ENCODE measurements at regions not wholly inside any gene's neighbourhood (a gene's known extent, or its start where the extent isn't known, plus 50 kb on each side); places are given as distances from the start of the nearest gene placed in this dataset.

DNA sequence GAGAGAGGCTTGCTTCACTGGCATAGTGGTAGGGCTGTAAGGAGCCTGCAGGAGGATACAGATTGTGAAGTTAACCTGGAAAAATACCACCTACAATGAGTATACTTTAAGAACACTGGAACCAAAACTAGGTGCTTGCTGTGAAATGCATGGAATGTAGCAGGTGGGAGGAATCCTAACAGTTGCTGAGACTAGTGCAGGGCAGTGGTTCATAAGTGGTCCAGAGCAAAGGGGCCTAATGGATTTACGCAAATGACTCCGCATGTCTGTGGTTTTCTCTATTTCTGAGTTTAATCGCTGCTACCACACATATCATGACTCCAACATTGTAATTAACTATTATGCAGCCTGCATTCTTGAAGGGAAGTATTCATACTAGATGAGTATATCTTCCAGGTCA, 218.4 kb downstream of the CHRM2 start:
- TF ChIP-seq GABPA (IDR thresholded peaks at IDR 0.05; ENCODE audit: low read depth) (no peak), POLR2AphosphoS5 (IDR thresholded peaks at IDR 0.05; ENCODE audit: low read depth) (no peak)
- TF ChIP-seq, protein P1, sequence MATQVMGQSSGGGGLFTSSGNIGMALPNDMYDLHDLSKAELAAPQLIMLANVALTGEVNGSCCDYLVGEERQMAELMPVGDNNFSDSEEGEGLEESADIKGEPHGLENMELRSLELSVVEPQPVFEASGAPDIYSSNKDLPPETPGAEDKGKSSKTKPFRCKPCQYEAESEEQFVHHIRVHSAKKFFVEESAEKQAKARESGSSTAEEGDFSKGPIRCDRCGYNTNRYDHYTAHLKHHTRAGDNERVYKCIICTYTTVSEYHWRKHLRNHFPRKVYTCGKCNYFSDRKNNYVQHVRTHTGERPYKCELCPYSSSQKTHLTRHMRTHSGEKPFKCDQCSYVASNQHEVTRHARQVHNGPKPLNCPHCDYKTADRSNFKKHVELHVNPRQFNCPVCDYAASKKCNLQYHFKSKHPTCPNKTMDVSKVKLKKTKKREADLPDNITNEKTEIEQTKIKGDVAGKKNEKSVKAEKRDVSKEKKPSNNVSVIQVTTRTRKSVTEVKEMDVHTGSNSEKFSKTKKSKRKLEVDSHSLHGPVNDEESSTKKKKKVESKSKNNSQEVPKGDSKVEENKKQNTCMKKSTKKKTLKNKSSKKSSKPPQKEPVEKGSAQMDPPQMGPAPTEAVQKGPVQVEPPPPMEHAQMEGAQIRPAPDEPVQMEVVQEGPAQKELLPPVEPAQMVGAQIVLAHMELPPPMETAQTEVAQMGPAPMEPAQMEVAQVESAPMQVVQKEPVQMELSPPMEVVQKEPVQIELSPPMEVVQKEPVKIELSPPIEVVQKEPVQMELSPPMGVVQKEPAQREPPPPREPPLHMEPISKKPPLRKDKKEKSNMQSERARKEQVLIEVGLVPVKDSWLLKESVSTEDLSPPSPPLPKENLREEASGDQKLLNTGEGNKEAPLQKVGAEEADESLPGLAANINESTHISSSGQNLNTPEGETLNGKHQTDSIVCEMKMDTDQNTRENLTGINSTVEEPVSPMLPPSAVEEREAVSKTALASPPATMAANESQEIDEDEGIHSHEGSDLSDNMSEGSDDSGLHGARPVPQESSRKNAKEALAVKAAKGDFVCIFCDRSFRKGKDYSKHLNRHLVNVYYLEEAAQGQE (IDR thresholded peaks at IDR 0.05; ENCODE audit: insufficient replicate concordance, low read depth): no peak
- Histone ChIP-seq H3K27me3 (ENCODE audit: insufficient read depth, poor library complexity, severe bottlenecking) (no peaks in the 10 kb centered on the region), H3K27ac (replicated peaks) (no peak overlapping the region), H3K4me3 (replicated peaks; ENCODE audit: insufficient read depth, low read length) (no peak overlapping the region)
- DNase-seq (ENCODE audit: low read depth in 1 of 2, low spot score in 1 of 2): no peak

DNA sequence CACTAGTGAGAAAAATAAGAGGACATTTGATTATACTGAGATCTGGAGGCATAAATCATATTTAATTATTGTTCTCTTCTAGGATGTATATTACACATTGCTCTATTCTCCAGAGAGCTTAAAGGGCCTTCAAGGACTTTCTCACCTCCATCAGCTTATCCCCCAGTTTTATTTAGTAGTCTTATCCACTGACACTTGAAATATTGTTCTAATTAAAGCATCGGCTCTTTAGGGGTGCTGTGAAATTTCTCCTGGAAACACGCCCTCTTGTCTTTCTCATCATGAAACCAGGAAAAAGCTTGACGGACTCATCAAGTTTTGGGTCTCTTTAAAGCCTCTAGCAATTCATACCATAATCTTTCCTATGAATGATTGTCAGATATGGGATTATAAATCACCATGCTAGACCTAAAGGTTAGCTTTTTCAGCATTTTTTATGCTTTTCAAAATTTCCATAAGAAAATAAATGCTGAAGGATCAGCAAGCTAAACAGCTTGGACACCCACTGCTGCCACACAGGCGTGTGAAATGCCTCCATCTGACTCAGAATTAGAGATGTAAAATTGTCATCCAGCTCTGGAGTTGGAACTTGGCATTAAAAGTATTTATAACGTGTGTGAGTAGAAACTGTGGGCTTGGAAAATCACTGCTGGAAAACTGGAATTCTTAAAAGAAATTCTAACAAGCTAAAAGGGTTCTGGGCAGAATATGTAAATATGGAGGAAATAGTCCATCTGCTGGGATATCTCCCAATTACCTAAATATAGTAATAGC, 216.3 kb downstream of the CHRM2 start:
- Histone ChIP-seq H3K27me3 (ENCODE audit: insufficient read depth, poor library complexity, severe bottlenecking) (no peaks in the 10 kb centered on the region), H3K27ac (replicated peaks) (no peak overlapping the region), H3K4me3 (replicated peaks; ENCODE audit: insufficient read depth, low read length) (no peak overlapping the region)
- no peak for DNase-seq (ENCODE audit: low read depth in 1 of 2, low spot score in 1 of 2)
- no peak for TF ChIP-seq SPI1 (IDR thresholded peaks at IDR 0.05; ENCODE audit: borderline replicate concordance, low read depth)
- TF ChIP-seq GABPA (IDR thresholded peaks at IDR 0.05; ENCODE audit: low read depth): no peak
- no peak for TF ChIP-seq POLR2AphosphoS5 (IDR thresholded peaks at IDR 0.05; ENCODE audit: low read depth)
- TF ChIP-seq, protein P1 (IDR thresholded peaks at IDR 0.05; ENCODE audit: insufficient replicate concordance, low read depth): no peak
- TF ChIP-seq, protein P2, sequence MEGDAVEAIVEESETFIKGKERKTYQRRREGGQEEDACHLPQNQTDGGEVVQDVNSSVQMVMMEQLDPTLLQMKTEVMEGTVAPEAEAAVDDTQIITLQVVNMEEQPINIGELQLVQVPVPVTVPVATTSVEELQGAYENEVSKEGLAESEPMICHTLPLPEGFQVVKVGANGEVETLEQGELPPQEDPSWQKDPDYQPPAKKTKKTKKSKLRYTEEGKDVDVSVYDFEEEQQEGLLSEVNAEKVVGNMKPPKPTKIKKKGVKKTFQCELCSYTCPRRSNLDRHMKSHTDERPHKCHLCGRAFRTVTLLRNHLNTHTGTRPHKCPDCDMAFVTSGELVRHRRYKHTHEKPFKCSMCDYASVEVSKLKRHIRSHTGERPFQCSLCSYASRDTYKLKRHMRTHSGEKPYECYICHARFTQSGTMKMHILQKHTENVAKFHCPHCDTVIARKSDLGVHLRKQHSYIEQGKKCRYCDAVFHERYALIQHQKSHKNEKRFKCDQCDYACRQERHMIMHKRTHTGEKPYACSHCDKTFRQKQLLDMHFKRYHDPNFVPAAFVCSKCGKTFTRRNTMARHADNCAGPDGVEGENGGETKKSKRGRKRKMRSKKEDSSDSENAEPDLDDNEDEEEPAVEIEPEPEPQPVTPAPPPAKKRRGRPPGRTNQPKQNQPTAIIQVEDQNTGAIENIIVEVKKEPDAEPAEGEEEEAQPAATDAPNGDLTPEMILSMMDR (IDR thresholded peaks at IDR 0.05; ENCODE audit: insufficient read depth, low read length): no peak

DNA sequence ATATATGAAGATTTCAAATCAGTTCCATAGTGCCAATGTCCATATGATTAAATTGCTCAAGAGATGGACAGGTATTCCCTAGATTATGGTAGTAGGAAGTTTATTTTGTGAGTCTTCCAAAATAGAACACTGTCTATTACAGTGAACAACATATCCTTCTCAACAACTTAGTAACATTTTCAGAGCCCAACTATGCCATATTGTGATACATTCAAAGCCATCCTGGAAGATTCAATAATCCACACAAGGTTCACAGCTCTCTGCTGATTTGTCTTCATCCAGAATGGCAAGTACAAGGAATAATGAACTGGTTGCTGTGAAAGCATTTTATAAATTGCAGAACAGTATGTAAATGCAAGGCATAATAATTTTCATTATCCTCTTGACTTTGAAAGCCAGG, 213.9 kb downstream of the CHRM2 start:
- Histone ChIP-seq H3K4me3 (replicated peaks; ENCODE audit: insufficient read depth, low read length) (no peak overlapping the region), H3K27ac (replicated peaks) (no peak overlapping the region), H3K27me3 (ENCODE audit: insufficient read depth, poor library complexity, severe bottlenecking) (no peaks in the 10 kb centered on the region)
- TF ChIP-seq, protein P2 (IDR thresholded peaks at IDR 0.05; ENCODE audit: insufficient read depth, low read length): no peak
- TF ChIP-seq, protein P1 (IDR thresholded peaks at IDR 0.05; ENCODE audit: insufficient replicate concordance, low read depth): no peak
- TF ChIP-seq POLR2AphosphoS5 (IDR thresholded peaks at IDR 0.05; ENCODE audit: low read depth): no peak
- TF ChIP-seq GABPA (IDR thresholded peaks at IDR 0.05; ENCODE audit: low read depth): no peak
- no peak for DNase-seq (ENCODE audit: low read depth in 1 of 2, low spot score in 1 of 2)
